HCT116 (cell line): ENCODE measurements at regions not wholly inside any gene's neighbourhood (a gene's known extent, or its start where the extent isn't known, plus 50 kb on each side); places are given as distances from the start of the nearest gene placed in this dataset.

Source experiments
- ATAC-seq: fragments of 200-7000 bp; cut with Tn5 transposase; 2 replicates; pipeline ENCODE4 v1.9.1; 2020; ENCODE audit warnings: mild to moderate bottlenecking, moderate library complexity
- BruUV-seq: library from RNA; stranded (reverse); fragments of 400-500 nt; replicated peaks from 2 replicates; lab custom pipeline; 2021; lab: Mats Ljungman, UMichigan
- CTCF ChIA-PET: fragments of 300-600 bp; sonication (Branson Sonifier 250); formaldehyde crosslinking; loops from one replicate; lab custom pipeline; 2021; ENCODE audit warnings: antibody characterized with exemption; lab: Charles Lee
- POLR2A ChIA-PET: fragments of 300-600, 350-600 bp; sonication (Branson Sonifier 250); formaldehyde crosslinking; loops from one replicate; lab custom pipeline; 2021; ENCODE audit warnings: antibody characterized with exemption; lab: Charles Lee
- RAD21 ChIA-PET, 2 experiments: fragments of 300-600 bp; sonication (Branson Sonifier 250); formaldehyde crosslinking; loops; one replicate each; lab custom pipeline; 2023; ENCODE audit warnings: low total read pairs in 2 of 2; ENCODE audit not compliant: uncharacterized antibody in 2 of 2, unreplicated experiment in 2 of 2, low non-redundant PET in 1 of 2; lab: Charles Lee
- DNase-seq: peaks from one replicate; pipeline ENCODE4 v3.0.0-alpha.2; 2010; ENCODE audit warnings: low read depth, low spot score
- H2AFZ ChIP-seq: fragments of 200-600 bp; shearing (Covaris generic), sonication (generic); 2 replicates; pipeline ENCODE4 v1.6.1; 2017; ENCODE audit warnings: low read depth, mixed run types, mixed read lengths, antibody characterized with exemption, low read length; ENCODE audit not compliant: poor library complexity, severe bottlenecking
- H3K27ac ChIP-seq: 2 replicates; pipeline ENCODE4 v1.5.1; 2012; ENCODE audit warnings: low read depth, low read length
- H3K27me3 ChIP-seq: fragments of 200-600 bp; sonication (generic); 2 replicates; pipeline ENCODE4 v1.6.1; 2016; ENCODE audit warnings: mixed run types, low read length, mixed read lengths; ENCODE audit not compliant: insufficient read depth
- H3K36me3 ChIP-seq, 2 experiments: fragments of 200-500 bp in 1 of 2; fragments of 200-600 bp in 1 of 2; sonication (Bioruptor generic) in 1 of 2; sonication (generic) in 1 of 2; 2 replicates each; pipeline versions ENCODE4 v1.5.1 to v1.6.1; 2014 to 2016; ENCODE audit warnings: low read length in 2 of 2, inconsistent platforms in 1 of 2, mixed read lengths in 1 of 2, mixed run types in 1 of 2; ENCODE audit not compliant: insufficient read depth in 2 of 2, control insufficient read depth in 1 of 2
- H3K4me1 ChIP-seq, 2 experiments: fragments of 200-600 bp in 1 of 2; sonication (generic) in 1 of 2; 2 replicates each; pipeline versions ENCODE4 v1.5.1 to v1.6.1; 2012 to 2017; ENCODE audit warnings: low read length in 2 of 2, inconsistent platforms in 1 of 2, mild to moderate bottlenecking in 1 of 2, mixed read lengths in 1 of 2, mixed run types in 1 of 2, moderate library complexity in 1 of 2; ENCODE audit not compliant: insufficient read depth in 2 of 2, control insufficient read depth in 1 of 2
- H3K4me2 ChIP-seq: fragments of 200-600 bp; sonication (generic); 2 replicates; pipeline ENCODE4 v1.6.1; 2017; ENCODE audit warnings: mixed run types, low read length, mixed read lengths
- H3K4me3 ChIP-seq, 2 experiments: fragments of 200-600 bp in 1 of 2; sonication (generic) in 1 of 2; replicated peaks in 1 of 2; 2 replicates each; pipeline ENCODE4 v1.5.1; 2011 to 2016; ENCODE audit warnings: low read length in 2 of 2, control low read depth in 1 of 2, low read depth in 1 of 2, mild to moderate bottlenecking in 1 of 2, mixed read lengths in 1 of 2, mixed run types in 1 of 2
- H3K79me2 ChIP-seq: fragments of 200-600 bp; sonication (generic); 2 replicates; pipeline ENCODE4 v1.6.1; 2017; ENCODE audit warnings: mild to moderate bottlenecking, mixed run types, low read length, moderate library complexity, mixed read lengths; ENCODE audit not compliant: insufficient read depth
- H3K9ac ChIP-seq: fragments of 200-600 bp; sonication (generic); 2 replicates; pipeline ENCODE4 v1.6.1; 2016; ENCODE audit warnings: low read length, mixed read lengths
- H3K9me2 ChIP-seq: fragments of 200-600 bp; sonication (generic), shearing (Covaris generic); 2 replicates; pipeline ENCODE4 v1.6.1; 2017; ENCODE audit warnings: mixed run types, mild to moderate bottlenecking, moderate library complexity; ENCODE audit not compliant: insufficient read depth
- H3K9me3 ChIP-seq, 2 experiments: fragments of 200-500 bp in 1 of 2; fragments of 200-600 bp in 1 of 2; sonication (Bioruptor generic) in 1 of 2; sonication (generic) in 1 of 2; 2 replicates each; pipeline ENCODE4 v1.6.1; 2014 to 2017; ENCODE audit warnings: low read length in 2 of 2, mixed read lengths in 2 of 2, inconsistent platforms in 1 of 2, low read depth in 1 of 2, mild to moderate bottlenecking in 1 of 2, mixed run types in 1 of 2, moderate library complexity in 1 of 2; ENCODE audit not compliant: control insufficient read depth in 1 of 2, insufficient read depth in 1 of 2
- H4K20me1 ChIP-seq: fragments of 200-600 bp; sonication (generic), shearing (Covaris generic); 2 replicates; pipeline ENCODE4 v1.6.1; 2017; ENCODE audit warnings: mixed run types, mild to moderate bottlenecking, moderate library complexity; ENCODE audit not compliant: insufficient read depth
- ATF3 ChIP-seq: IDR thresholded peaks from 2 replicates; pipeline ENCODE4 v1.6.1; 2012
- CEBPB ChIP-seq: IDR thresholded peaks from 2 replicates; pipeline ENCODE4 v1.6.1; 2012; ENCODE audit warnings: low read depth
- EGR1 ChIP-seq: IDR thresholded peaks from 2 replicates; pipeline ENCODE4 v1.6.1; 2012; ENCODE audit warnings: low read depth
- EZH2 ChIP-seq: fragments of 200-600 bp; sonication (generic); IDR thresholded peaks from 2 replicates; pipeline ENCODE4 v1.6.1; 2017; ENCODE audit warnings: antibody characterized with exemption, mixed run types
- FOSL1 ChIP-seq: IDR thresholded peaks from 2 replicates; pipeline ENCODE4 v1.6.1; 2012; ENCODE audit warnings: low read depth
- JUND ChIP-seq: IDR thresholded peaks from 2 replicates; pipeline ENCODE4 v1.6.1; 2012
- POLR2A ChIP-seq: IDR thresholded peaks from 2 replicates; pipeline ENCODE4 v1.7.0; 2011; ENCODE audit warnings: borderline replicate concordance; ENCODE audit not compliant: insufficient read depth, insufficient read length; ENCODE audit errors: extremely low read depth
- POLR2AphosphoS5 ChIP-seq: IDR thresholded peaks from 2 replicates; pipeline ENCODE4 v1.6.1; 2011; ENCODE audit warnings: mild to moderate bottlenecking, low read depth, low read length, moderate library complexity
- RAD21 ChIP-seq: IDR thresholded peaks from 2 replicates; pipeline ENCODE4 v1.6.1; 2012; ENCODE audit warnings: low read depth, mild to moderate bottlenecking
- REST ChIP-seq: IDR thresholded peaks from 2 replicates; pipeline ENCODE4 v1.6.1; 2012; ENCODE audit warnings: low read depth
- SIN3A ChIP-seq: IDR thresholded peaks from 2 replicates; pipeline ENCODE4 v1.6.1; 2012; ENCODE audit warnings: low read depth
- SP1 ChIP-seq: IDR thresholded peaks from 2 replicates; pipeline ENCODE4 v1.6.1; 2012; ENCODE audit warnings: low read depth
- SRF ChIP-seq: IDR thresholded peaks from 2 replicates; pipeline ENCODE4 v1.6.1; 2012; ENCODE audit warnings: low read depth
- TCF7L2 ChIP-seq: IDR thresholded peaks from 2 replicates; pipeline ENCODE4 v1.7.0; 2011; ENCODE audit warnings: borderline replicate concordance, inconsistent platforms; ENCODE audit not compliant: insufficient read depth, insufficient read length; ENCODE audit errors: extremely low read depth
- YY1 ChIP-seq: IDR thresholded peaks from 2 replicates; pipeline ENCODE4 v1.6.1; 2011; ENCODE audit warnings: low read length, low read depth, moderate library complexity, mild to moderate bottlenecking; ENCODE audit not compliant: insufficient replicate concordance; ENCODE audit errors: extremely low read depth
- ZBTB33 ChIP-seq: IDR thresholded peaks from 2 replicates; pipeline ENCODE4 v1.6.1; 2011; ENCODE audit warnings: mild to moderate bottlenecking, low read length, moderate library complexity; ENCODE audit not compliant: insufficient replicate concordance; ENCODE audit errors: extremely low read depth
- ZFX ChIP-seq: fragments of 450-650 bp; IDR thresholded peaks from 2 replicates; pipeline ENCODE4 v1.6.1; 2017
- ZNF274 ChIP-seq: fragments of 200-500 bp; sonication (Bioruptor generic); IDR thresholded peaks from 2 replicates; pipeline ENCODE4 v1.6.1; 2014; ENCODE audit warnings: mild to moderate bottlenecking, low read depth, low read length, inconsistent platforms
- intact Hi-C: fragments of 100-400 bp; cut with micrococcal nuclease; formaldehyde crosslinking; loops from 2 replicates; pipeline ENCODE4 v1.10.0; 2022

GRCh38 chr14:25340882-25341281, 290.9 kb upstream of the STXBP6 start:
- no TSS peak for BruUV-seq
- Histone ChIP-seq H3K9me3 (peaks cover 0 to 6% of the 10 kb centered on the region in 2 experiments; a peak in 2 of 4 replicates), H3K4me2 (no peak overlapping the region), H3K27me3 (no peaks in the 10 kb centered on the region), H3K9ac (no peak overlapping the region), H3K4me3 (no peak overlapping the region), H3K27ac (no peak overlapping the region), H4K20me1 (no peaks in the 10 kb centered on the region), H3K9me2 (no peaks in the 10 kb centered on the region), H3K79me2 (no peaks in the 10 kb centered on the region), H2AFZ (no peak overlapping the region), H3K36me3 (no peaks in the 10 kb centered on the region), H3K4me1 (no peaks in the 10 kb centered on the region)
- ChIA-PET CTCF (no interaction called here), RAD21 (no interaction called here), POLR2A (no interaction called here)
- intact Hi-C loops: no loop called here
- TF ChIP-seq CEBPB (no peak), POLR2A (no peak), TCF7L2 (no peak), POLR2AphosphoS5 (no peak), ATF3 (no peak), SRF (no peak), FOSL1 (no peak), SP1 (no peak), EZH2 (no peak), ZBTB33 (no peak), EGR1 (no peak), RAD21 (no peak), YY1 (no peak), JUND (no peak), ZFX (no peak), ZNF274 (no peak), SIN3A (no peak), REST (no peak)
- DNase-seq (no peak), ATAC-seq (no peak)
